ENCODE measurements at regions not wholly inside any gene's neighbourhood (a gene's known extent, or its start where the extent isn't known, plus 50 kb on each side); places are given as distances from the start of the nearest gene placed in this dataset.

DNA sequence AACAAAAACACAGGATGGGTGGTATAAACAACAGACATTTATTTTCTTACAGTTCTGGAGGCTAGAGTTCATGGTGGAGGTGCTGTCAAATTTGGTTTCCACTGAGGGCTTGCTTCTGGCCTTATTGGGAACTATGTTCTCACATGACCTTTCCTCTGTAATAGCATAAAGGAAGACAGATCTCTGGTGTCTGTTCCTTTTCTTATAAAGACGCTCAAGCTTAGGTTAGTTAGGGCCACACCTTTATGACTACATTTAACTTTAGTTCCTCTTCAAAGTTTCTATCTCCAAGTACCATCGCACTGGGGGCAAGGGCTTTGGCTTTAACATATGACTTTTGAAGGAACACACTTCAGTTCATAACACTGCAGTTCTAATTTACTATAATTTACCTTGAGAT is 543.8 kb upstream of the CPEB2 start:
- no peaks in the 10 kb centered on the region for H3K27me3 ChIP-seq (ENCODE audit: control insufficient read depth, insufficient read depth, low read length)
- no peaks in the 10 kb centered on the region for H3K36me3 ChIP-seq (ENCODE audit: control insufficient read depth, insufficient read depth, low read length)
- DNase-seq: no peak
- TF ChIP-seq, protein P1, sequence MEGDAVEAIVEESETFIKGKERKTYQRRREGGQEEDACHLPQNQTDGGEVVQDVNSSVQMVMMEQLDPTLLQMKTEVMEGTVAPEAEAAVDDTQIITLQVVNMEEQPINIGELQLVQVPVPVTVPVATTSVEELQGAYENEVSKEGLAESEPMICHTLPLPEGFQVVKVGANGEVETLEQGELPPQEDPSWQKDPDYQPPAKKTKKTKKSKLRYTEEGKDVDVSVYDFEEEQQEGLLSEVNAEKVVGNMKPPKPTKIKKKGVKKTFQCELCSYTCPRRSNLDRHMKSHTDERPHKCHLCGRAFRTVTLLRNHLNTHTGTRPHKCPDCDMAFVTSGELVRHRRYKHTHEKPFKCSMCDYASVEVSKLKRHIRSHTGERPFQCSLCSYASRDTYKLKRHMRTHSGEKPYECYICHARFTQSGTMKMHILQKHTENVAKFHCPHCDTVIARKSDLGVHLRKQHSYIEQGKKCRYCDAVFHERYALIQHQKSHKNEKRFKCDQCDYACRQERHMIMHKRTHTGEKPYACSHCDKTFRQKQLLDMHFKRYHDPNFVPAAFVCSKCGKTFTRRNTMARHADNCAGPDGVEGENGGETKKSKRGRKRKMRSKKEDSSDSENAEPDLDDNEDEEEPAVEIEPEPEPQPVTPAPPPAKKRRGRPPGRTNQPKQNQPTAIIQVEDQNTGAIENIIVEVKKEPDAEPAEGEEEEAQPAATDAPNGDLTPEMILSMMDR (IDR thresholded peaks at IDR 0.05): no peak
- intact Hi-C loops (cut with micrococcal nuclease): no loop called here
- no peak overlapping the region for H3K4me3 ChIP-seq (ENCODE audit: low read length)
- Mint-ChIP-seq H3K4me1 (no peaks in the 10 kb centered on the region), H3K4me3 (no peak overlapping the region), H3K36me3 (peaks cover 6% of the 10 kb centered on the region), H3K9me3 (peaks cover 12 to 18% of the 10 kb centered on the region in 2 donors), H3K27ac (no peak overlapping the region), H3K27me3 (ENCODE audit: low read depth in 2 of 2) (no peaks in the 10 kb centered on the region)
- no peak overlapping the region for H3K27ac ChIP-seq (ENCODE audit: low read length)
- H3K9me3 ChIP-seq (ENCODE audit: control insufficient read depth, insufficient read depth, low read length): no peaks in the 10 kb centered on the region
- WGBS (ENCODE audit: insufficient coverage): 78% methylated on average over 2 of the region's 2 CpGs
- no peak for ATAC-seq
- H3K4me1 ChIP-seq (ENCODE audit: control insufficient read depth, insufficient read depth, low read length): no peaks in the 10 kb centered on the region

- intact Hi-C loops (cut with micrococcal nuclease): no loop called here
- H3K9me3 ChIP-seq (ENCODE audit: control insufficient read depth, insufficient read depth, low read length): no peaks in the 10 kb centered on the region
- Mint-ChIP-seq H3K4me1 (no peaks in the 10 kb centered on the region), H3K27ac (no peak overlapping the region), H3K4me3 (no peak overlapping the region), H3K36me3 (peaks cover 11% of the 10 kb centered on the region), H3K9me3 (peaks cover 17 to 28% of the 10 kb centered on the region in 2 donors), H3K27me3 (ENCODE audit: low read depth in 2 of 2) (no peaks in the 10 kb centered on the region)
- TF ChIP-seq, protein P1 (IDR thresholded peaks at IDR 0.05): no peak
- WGBS (ENCODE audit: insufficient coverage): 100% methylated on average over 1 of the region's 1 CpG
- H3K4me3 ChIP-seq (ENCODE audit: low read length): no peak overlapping the region
- no peaks in the 10 kb centered on the region for H3K27me3 ChIP-seq (ENCODE audit: control insufficient read depth, insufficient read depth, low read length)
- H3K36me3 ChIP-seq (ENCODE audit: control insufficient read depth, insufficient read depth, low read length): no peaks in the 10 kb centered on the region
- ATAC-seq: no peak
- DNase-seq: no peak
- no peaks in the 10 kb centered on the region for H3K4me1 ChIP-seq (ENCODE audit: control insufficient read depth, insufficient read depth, low read length)
- no peak overlapping the region for H3K27ac ChIP-seq (ENCODE audit: low read length)
Measured at GRCh38 chr4:14465057-14465456, 537.2 kb upstream of the CPEB2 start.

GRCh38 chr4:14465507-14465906 is 536.8 kb upstream of the CPEB2 start:
- no peak overlapping the region for H3K27ac Mint-ChIP-seq
- DNase-seq: no peak
- ATAC-seq: no peak
- Histone ChIP-seq H3K4me1 (ENCODE audit: control insufficient read depth, insufficient read depth, low read length) (no peaks in the 10 kb centered on the region), H3K4me3 (ENCODE audit: low read length) (no peak overlapping the region), H3K36me3 (ENCODE audit: control insufficient read depth, insufficient read depth, low read length) (no peaks in the 10 kb centered on the region), H3K9me3 (ENCODE audit: control insufficient read depth, insufficient read depth, low read length) (no peaks in the 10 kb centered on the region), H3K27ac (ENCODE audit: low read length) (no peak overlapping the region), H3K27me3 (ENCODE audit: control insufficient read depth, insufficient read depth, low read length) (no peaks in the 10 kb centered on the region)
- 75% methylated on average over 3 of the region's 5 CpGs for WGBS (ENCODE audit: insufficient coverage)
- H3K4me1 Mint-ChIP-seq: no peaks in the 10 kb centered on the region
- peaks cover 10% of the 10 kb centered on the region for H3K36me3 Mint-ChIP-seq
- TF ChIP-seq, protein P1 (IDR thresholded peaks at IDR 0.05): no peak
- H3K4me3 Mint-ChIP-seq: no peak overlapping the region
- H3K27me3 Mint-ChIP-seq (ENCODE audit: low read depth in 2 of 2): no peaks in the 10 kb centered on the region
- intact Hi-C loops (cut with micrococcal nuclease): no loop called here
- peaks cover 15 to 29% of the 10 kb centered on the region in 2 donors for H3K9me3 Mint-ChIP-seq

- H3K4me1 Mint-ChIP-seq: no peaks in the 10 kb centered on the region
- peaks cover 14 to 27% of the 10 kb centered on the region in 2 donors for H3K9me3 Mint-ChIP-seq
- TF ChIP-seq, protein P1 (IDR thresholded peaks at IDR 0.05): no peak
- H3K27ac Mint-ChIP-seq: no peak overlapping the region
- no peak overlapping the region for H3K4me3 Mint-ChIP-seq
- H3K4me1 ChIP-seq (ENCODE audit: control insufficient read depth, insufficient read depth, low read length): no peaks in the 10 kb centered on the region
- H3K27me3 ChIP-seq (ENCODE audit: control insufficient read depth, insufficient read depth, low read length): no peaks in the 10 kb centered on the region
- intact Hi-C loops (cut with micrococcal nuclease): no loop called here
- ATAC-seq: no peak
- H3K27ac ChIP-seq (ENCODE audit: low read length): no peak overlapping the region
- H3K36me3 Mint-ChIP-seq: peaks cover 46% of the 10 kb centered on the region
- no peaks in the 10 kb centered on the region for H3K36me3 ChIP-seq (ENCODE audit: control insufficient read depth, insufficient read depth, low read length)
- H3K27me3 Mint-ChIP-seq (ENCODE audit: low read depth in 2 of 2): no peaks in the 10 kb centered on the region
- peaks cover 7% of the 10 kb centered on the region for H3K9me3 ChIP-seq (ENCODE audit: control insufficient read depth, insufficient read depth, low read length)
- WGBS (ENCODE audit: insufficient coverage): 94% methylated on average over 5 of the region's 5 CpGs
- DNase-seq: no peak
- no peak overlapping the region for H3K4me3 ChIP-seq (ENCODE audit: low read length)
Measured at GRCh38 chr4:14478504-14478903, 523.8 kb upstream of the CPEB2 start.

Measured in natural killer cell (primary cell).